Ishikawa (cell line): ENCODE measurements at regions not wholly inside any gene's neighbourhood (a gene's known extent, or its start where the extent isn't known, plus 50 kb on each side); places are given as distances from the start of the nearest gene placed in this dataset.

Source experiments
- EP300 ChIP-seq: IDR thresholded peaks from 2 replicates; pipeline ENCODE4 v1.6.1; 2012; ENCODE audit warnings: borderline replicate concordance
- NFIC ChIP-seq: IDR thresholded peaks from 2 replicates; pipeline ENCODE4 v1.6.1; 2012
- TCF12 ChIP-seq: IDR thresholded peaks from 2 replicates; pipeline ENCODE4 v1.6.1; 2012; ENCODE audit warnings: low read depth
- YY1 ChIP-seq: IDR thresholded peaks from 2 replicates; pipeline ENCODE4 v1.6.1; 2012; ENCODE audit warnings: low read depth
- TF ChIP-seq, protein P1 (sequence below): IDR thresholded peaks from 2 replicates; pipeline ENCODE4 v1.6.1; 2012
- TF ChIP-seq, protein P2 (sequence below): IDR thresholded peaks from 2 replicates; pipeline ENCODE4 v1.6.1; 2012; ENCODE audit warnings: low read depth, mild to moderate bottlenecking

DNA sequence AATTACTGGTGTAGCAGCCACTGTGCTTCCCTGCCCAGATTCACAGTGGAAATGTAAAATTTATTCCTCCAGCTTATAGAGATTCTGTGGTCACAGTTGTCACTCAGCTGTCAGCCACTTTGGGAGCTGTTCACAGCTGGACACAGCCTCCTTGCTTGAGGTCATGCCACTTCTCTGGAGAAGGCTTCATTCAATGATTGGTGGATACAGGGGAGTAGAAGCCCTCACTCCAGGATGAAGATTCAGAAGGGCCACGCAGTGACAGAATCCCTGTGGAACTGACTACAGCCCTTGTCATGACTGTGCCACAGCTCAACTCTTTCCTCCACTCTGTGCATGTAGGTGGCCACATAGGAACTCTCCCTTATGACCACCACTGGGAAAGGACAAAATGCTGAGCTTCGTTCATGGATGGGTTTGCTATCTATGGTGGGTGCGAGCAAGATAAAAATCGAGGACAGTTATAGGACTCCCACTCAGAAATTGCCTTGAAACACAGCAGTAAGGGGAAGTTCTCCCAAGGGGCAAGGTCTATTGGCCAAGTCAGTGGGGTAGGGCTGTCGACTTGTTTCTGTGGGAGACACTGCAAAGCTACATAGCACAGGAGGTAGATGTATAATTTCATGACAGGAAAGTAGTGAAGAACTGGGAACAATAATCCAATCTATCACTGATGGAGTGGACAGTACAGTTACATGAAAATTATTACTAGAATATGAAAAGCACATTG is 98.7 kb downstream of the CCNA1 start:
- TF ChIP-seq NFIC (no peak), YY1 (no peak), EP300 (no peak), TCF12 (no peak)
- TF ChIP-seq, protein P1, sequence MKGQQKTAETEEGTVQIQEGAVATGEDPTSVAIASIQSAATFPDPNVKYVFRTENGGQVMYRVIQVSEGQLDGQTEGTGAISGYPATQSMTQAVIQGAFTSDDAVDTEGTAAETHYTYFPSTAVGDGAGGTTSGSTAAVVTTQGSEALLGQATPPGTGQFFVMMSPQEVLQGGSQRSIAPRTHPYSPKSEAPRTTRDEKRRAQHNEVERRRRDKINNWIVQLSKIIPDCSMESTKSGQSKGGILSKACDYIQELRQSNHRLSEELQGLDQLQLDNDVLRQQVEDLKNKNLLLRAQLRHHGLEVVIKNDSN, result no peak
- TF ChIP-seq, protein P2, sequence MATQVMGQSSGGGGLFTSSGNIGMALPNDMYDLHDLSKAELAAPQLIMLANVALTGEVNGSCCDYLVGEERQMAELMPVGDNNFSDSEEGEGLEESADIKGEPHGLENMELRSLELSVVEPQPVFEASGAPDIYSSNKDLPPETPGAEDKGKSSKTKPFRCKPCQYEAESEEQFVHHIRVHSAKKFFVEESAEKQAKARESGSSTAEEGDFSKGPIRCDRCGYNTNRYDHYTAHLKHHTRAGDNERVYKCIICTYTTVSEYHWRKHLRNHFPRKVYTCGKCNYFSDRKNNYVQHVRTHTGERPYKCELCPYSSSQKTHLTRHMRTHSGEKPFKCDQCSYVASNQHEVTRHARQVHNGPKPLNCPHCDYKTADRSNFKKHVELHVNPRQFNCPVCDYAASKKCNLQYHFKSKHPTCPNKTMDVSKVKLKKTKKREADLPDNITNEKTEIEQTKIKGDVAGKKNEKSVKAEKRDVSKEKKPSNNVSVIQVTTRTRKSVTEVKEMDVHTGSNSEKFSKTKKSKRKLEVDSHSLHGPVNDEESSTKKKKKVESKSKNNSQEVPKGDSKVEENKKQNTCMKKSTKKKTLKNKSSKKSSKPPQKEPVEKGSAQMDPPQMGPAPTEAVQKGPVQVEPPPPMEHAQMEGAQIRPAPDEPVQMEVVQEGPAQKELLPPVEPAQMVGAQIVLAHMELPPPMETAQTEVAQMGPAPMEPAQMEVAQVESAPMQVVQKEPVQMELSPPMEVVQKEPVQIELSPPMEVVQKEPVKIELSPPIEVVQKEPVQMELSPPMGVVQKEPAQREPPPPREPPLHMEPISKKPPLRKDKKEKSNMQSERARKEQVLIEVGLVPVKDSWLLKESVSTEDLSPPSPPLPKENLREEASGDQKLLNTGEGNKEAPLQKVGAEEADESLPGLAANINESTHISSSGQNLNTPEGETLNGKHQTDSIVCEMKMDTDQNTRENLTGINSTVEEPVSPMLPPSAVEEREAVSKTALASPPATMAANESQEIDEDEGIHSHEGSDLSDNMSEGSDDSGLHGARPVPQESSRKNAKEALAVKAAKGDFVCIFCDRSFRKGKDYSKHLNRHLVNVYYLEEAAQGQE, result no peak
